ENCODE measurements at regions not wholly inside any gene's neighbourhood (a gene's known extent, or its start where the extent isn't known, plus 50 kb on each side); places are given as distances from the start of the nearest gene placed in this dataset.
A peak's percentile ranks its signal among the peaks of the same experiment; 100 is the strongest.
"Not testable (repeated sequence)": the region's sequence is repeated elsewhere in the genome, so short reads cannot be mapped to it uniquely, and the experiment has no call there.

- no peak for DNase-seq
Measured at GRCh38 chr4:112063260-112063659, 82.0 kb upstream of the FAM241A start.

- no peak for DNase-seq
Measured at GRCh38 chr4:112069110-112069509, 76.1 kb upstream of the FAM241A start.

- no peak for DNase-seq
Measured at GRCh38 chr4:112073181-112073580, 72.1 kb upstream of the FAM241A start.

- DNase-seq = peak; percentile 7
Measured at GRCh38 chr4:112075129-112075753, 70.0 kb upstream of the FAM241A start.

- DNase-seq = no peak
Measured at GRCh38 chr4:112075906-112076305, 69.3 kb upstream of the FAM241A start.

- no peak for DNase-seq
Measured at GRCh38 chr4:112076919-112077608, 68.2 kb upstream of the FAM241A start.

- no peak for DNase-seq
Measured at GRCh38 chr4:112077743-112078142, 67.5 kb upstream of the FAM241A start.

GRCh38 chr4:112082954-112083586 is 62.2 kb upstream of the FAM241A start:
- DNase-seq = no peak

GRCh38 chr4:112083587-112084347 is 61.5 kb upstream of the FAM241A start:
- DNase-seq = no peak

GRCh38 chr4:112085156-112086035 is 59.9 kb upstream of the FAM241A start:
- DNase-seq = no peak

GRCh38 chr4:112086036-112086434 is 59.2 kb upstream of the FAM241A start:
- no peak for DNase-seq

GRCh38 chr4:112086661-112087060 is 58.6 kb upstream of the FAM241A start:
- not testable (repeated sequence) for DNase-seq

- not testable (repeated sequence) for DNase-seq
Measured at GRCh38 chr4:112092330-112092729, 52.9 kb upstream of the FAM241A start.

GRCh38 chr4:112093636-112094202 is 51.5 kb upstream of the FAM241A start:
- DNase-seq = no peak

GRCh38 chr4:112094330-112094729 is 50.9 kb upstream of the FAM241A start:
- no peak for DNase-seq

All from activated T-cell treated with anti-CD3 and anti-CD28 coated beads for 4 hours (primary cell).